ENCODE measurements at regions not wholly inside any gene's neighbourhood (a gene's known extent, or its start where the extent isn't known, plus 50 kb on each side); places are given as distances from the start of the nearest gene placed in this dataset.

GRCh38 chr2:118265873-118266455, 177.7 kb downstream of the INSIG2 start:
- no peak for TF ChIP-seq CTCF (IDR thresholded peaks at IDR 0.05; ENCODE audit: low read depth, low read length, missing input control)
- no peak for TF ChIP-seq JUND (IDR thresholded peaks at IDR 0.05)
- no peak for TF ChIP-seq TAF1 (conservative IDR thresholded peaks at IDR 0.05)
- no peak for TF ChIP-seq SP1 (IDR thresholded peaks at IDR 0.05)
- no peak for TF ChIP-seq ATF3 (IDR thresholded peaks at IDR 0.05)
- TF ChIP-seq NR2F2 (IDR thresholded peaks at IDR 0.05), result no peak
- TF ChIP-seq RAD21 (IDR thresholded peaks at IDR 0.05), result no peak
- no peak for TF ChIP-seq GABPA (IDR thresholded peaks at IDR 0.05 in 1 of 2, conservative IDR thresholded peaks at IDR 0.05 in 1 of 2)
- no peak for TF ChIP-seq ZBTB33 (IDR thresholded peaks at IDR 0.05)

All from liver (tissue), 3 donors.